SK-N-SH treated with all-trans-retinoic acid at 6 μM for 48 hours (cell line): ENCODE measurements at regions not wholly inside any gene's neighbourhood (a gene's known extent, or its start where the extent isn't known, plus 50 kb on each side); places are given as distances from the start of the nearest gene placed in this dataset.
"Not testable (repeated sequence)": the region's sequence is repeated elsewhere in the genome, so short reads cannot be mapped to it uniquely, and the experiment has no call there.

Experiments used
- ATAC-seq: fragments of 200-7000 bp; cut with Tn5 transposase; 3 replicates; pipeline ENCODE4 v1.9.1; 2020; ENCODE audit warnings: mild to moderate bottlenecking, moderate library complexity
- ARNTL ChIP-seq: fragments of 450-650 bp; formaldehyde crosslinking; IDR thresholded peaks from 2 replicates; pipeline ENCODE4 v1.5.0; 2020; ENCODE audit warnings: low read depth, mild to moderate bottlenecking, moderate library complexity, borderline replicate concordance
- BACH2 ChIP-seq: fragments of 250-450 bp; sonication (Bioruptor Pico); IDR thresholded peaks from 2 replicates; pipeline ENCODE4 v1.9.0; 2021; ENCODE audit warnings: mild to moderate bottlenecking, borderline replicate concordance
- CSDC2 ChIP-seq: fragments of 250-450 bp; sonication (Bioruptor Pico); IDR thresholded peaks from 2 replicates; pipeline ENCODE4 v1.5.0; 2020; ENCODE audit warnings: mild to moderate bottlenecking, moderate library complexity
- ESRRG ChIP-seq: fragments of 250-450 bp; sonication (Bioruptor Pico); IDR thresholded peaks from 2 replicates; pipeline ENCODE4 v1.6.1; 2021; ENCODE audit warnings: mild to moderate bottlenecking
- GLIS3 ChIP-seq: fragments of 250-450 bp; sonication (Bioruptor Pico); IDR thresholded peaks from 2 replicates; pipeline ENCODE4 v1.5.0; 2020; ENCODE audit warnings: mild to moderate bottlenecking, moderate library complexity
- ISL1 ChIP-seq: fragments of 250-450 bp; sonication (Bioruptor Pico); IDR thresholded peaks from 2 replicates; pipeline ENCODE4 v2.1.2; 2022; ENCODE audit warnings: mild to moderate bottlenecking, moderate library complexity
- OSR1 ChIP-seq: fragments of 250-450 bp; sonication (Bioruptor Pico); IDR thresholded peaks from 2 replicates; pipeline ENCODE4 v1.8.0; 2022; ENCODE audit warnings: moderate library complexity, mild to moderate bottlenecking, inconsistent platforms
- PPARA ChIP-seq: fragments of 250-450 bp; sonication (Bioruptor Pico); IDR thresholded peaks from 2 replicates; pipeline ENCODE4 v1.5.0; 2020; ENCODE audit warnings: mild to moderate bottlenecking, borderline replicate concordance
- RARB ChIP-seq: fragments of 250-450 bp; sonication (Bioruptor Pico); IDR thresholded peaks from 2 replicates; pipeline ENCODE4 v1.8.0; 2021; ENCODE audit warnings: mild to moderate bottlenecking, moderate library complexity
- SNAI2 ChIP-seq: fragments of 250-450 bp; sonication (Bioruptor Pico); IDR thresholded peaks from 2 replicates; pipeline ENCODE4 v1.5.0; 2020; ENCODE audit warnings: mild to moderate bottlenecking, moderate library complexity
- TCF4 ChIP-seq: fragments of 250-450 bp; sonication (Bioruptor Pico); IDR thresholded peaks from 2 replicates; pipeline ENCODE4 v1.8.0; 2021; ENCODE audit warnings: mild to moderate bottlenecking, moderate library complexity, borderline replicate concordance
- TSHZ2 ChIP-seq: fragments of 250-450 bp; sonication (Bioruptor Pico); IDR thresholded peaks from 2 replicates; pipeline ENCODE4 v1.5.0; 2020; ENCODE audit warnings: mild to moderate bottlenecking, moderate library complexity
- ZC3H10 ChIP-seq: fragments of 250-450 bp; sonication (Bioruptor Pico); IDR thresholded peaks from 2 replicates; pipeline ENCODE4 v1.5.1; 2021; ENCODE audit warnings: mild to moderate bottlenecking, moderate library complexity
- ZFP3 ChIP-seq: fragments of 250-450 bp; sonication (Bioruptor Pico); IDR thresholded peaks from 2 replicates; pipeline ENCODE4 v1.5.0; 2020; ENCODE audit warnings: mild to moderate bottlenecking, moderate library complexity
- ZFP30 ChIP-seq: fragments of 450-650 bp; formaldehyde crosslinking; IDR thresholded peaks from 2 replicates; pipeline ENCODE4 v1.5.0; 2022; ENCODE audit warnings: mild to moderate bottlenecking, moderate library complexity
- ZNF565 ChIP-seq: fragments of 450-650 bp; formaldehyde crosslinking; conservative IDR thresholded peaks from 2 replicates; pipeline ENCODE4 v1.5.0; 2020; ENCODE audit warnings: low read depth, mild to moderate bottlenecking, moderate library complexity
- ZNF70 ChIP-seq: fragments of 450-650 bp; formaldehyde crosslinking; IDR thresholded peaks from 2 replicates; pipeline ENCODE4 v1.5.0; 2020; ENCODE audit warnings: mild to moderate bottlenecking, moderate library complexity
- ZNF8 ChIP-seq: fragments of 450-650 bp; formaldehyde crosslinking; IDR thresholded peaks from 2 replicates; pipeline ENCODE4 v1.5.0; 2020; ENCODE audit warnings: mild to moderate bottlenecking, moderate library complexity
- TF ChIP-seq, protein P1 (sequence below): fragments of 250-450 bp; sonication (Bioruptor Pico); IDR thresholded peaks from 2 replicates; pipeline ENCODE4 v1.8.0; 2021; ENCODE audit warnings: low read depth, mild to moderate bottlenecking, moderate library complexity, borderline replicate concordance
- TF ChIP-seq, protein P2 (sequence below): fragments of 250-450 bp; sonication (Bioruptor Pico); IDR thresholded peaks from 2 replicates; pipeline ENCODE4 v1.8.0; 2020; ENCODE audit warnings: mild to moderate bottlenecking, moderate library complexity, borderline replicate concordance
- TF ChIP-seq, protein P3 (sequence below): fragments of 250-450 bp; sonication (Bioruptor Pico); IDR thresholded peaks from 2 replicates; pipeline ENCODE4 v1.5.1; 2021; ENCODE audit warnings: mild to moderate bottlenecking, moderate library complexity
- TF ChIP-seq, protein P4 (sequence below): fragments of 250-450 bp; sonication (Bioruptor Pico); IDR thresholded peaks from 2 replicates; pipeline ENCODE4 v1.5.1; 2020; ENCODE audit warnings: low read depth, mild to moderate bottlenecking, moderate library complexity

GRCh38 chr9:84077816-84078215, 97.2 kb downstream of the RMI1 start:
- TF ChIP-seq ZNF8 (CRISPR knock-in tag) = peak; percentile 81
- not testable (repeated sequence) for ATAC-seq

- ATAC-seq = no peak
- TF ChIP-seq TSHZ2 (CRISPR knock-in tag) (no peak), ZNF70 (no peak), RARB (CRISPR knock-in tag) (no peak), BACH2 (no peak), ARNTL (CRISPR knock-in tag) (no peak), ESRRG (CRISPR knock-in tag) (no peak), PPARA (no peak), SNAI2 (CRISPR knock-in tag) (no peak), ISL1 (CRISPR knock-in tag) (no peak), ZFP3 (no peak), ZNF8 (CRISPR knock-in tag) (no peak), CSDC2 (CRISPR knock-in tag) (no peak)
- TF ChIP-seq, protein P1, sequence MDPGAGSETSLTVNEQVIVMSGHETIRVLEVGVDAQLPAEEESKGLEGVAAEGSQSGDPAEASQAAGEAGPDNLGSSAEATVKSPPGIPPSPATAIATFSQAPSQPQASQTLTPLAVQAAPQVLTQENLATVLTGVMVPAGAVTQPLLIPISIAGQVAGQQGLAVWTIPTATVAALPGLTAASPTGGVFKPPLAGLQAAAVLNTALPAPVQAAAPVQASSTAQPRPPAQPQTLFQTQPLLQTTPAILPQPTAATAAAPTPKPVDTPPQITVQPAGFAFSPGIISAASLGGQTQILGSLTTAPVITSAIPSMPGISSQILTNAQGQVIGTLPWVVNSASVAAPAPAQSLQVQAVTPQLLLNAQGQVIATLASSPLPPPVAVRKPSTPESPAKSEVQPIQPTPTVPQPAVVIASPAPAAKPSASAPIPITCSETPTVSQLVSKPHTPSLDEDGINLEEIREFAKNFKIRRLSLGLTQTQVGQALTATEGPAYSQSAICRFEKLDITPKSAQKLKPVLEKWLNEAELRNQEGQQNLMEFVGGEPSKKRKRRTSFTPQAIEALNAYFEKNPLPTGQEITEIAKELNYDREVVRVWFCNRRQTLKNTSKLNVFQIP (CRISPR knock-in tag) = no peak
- TF ChIP-seq, protein P2, sequence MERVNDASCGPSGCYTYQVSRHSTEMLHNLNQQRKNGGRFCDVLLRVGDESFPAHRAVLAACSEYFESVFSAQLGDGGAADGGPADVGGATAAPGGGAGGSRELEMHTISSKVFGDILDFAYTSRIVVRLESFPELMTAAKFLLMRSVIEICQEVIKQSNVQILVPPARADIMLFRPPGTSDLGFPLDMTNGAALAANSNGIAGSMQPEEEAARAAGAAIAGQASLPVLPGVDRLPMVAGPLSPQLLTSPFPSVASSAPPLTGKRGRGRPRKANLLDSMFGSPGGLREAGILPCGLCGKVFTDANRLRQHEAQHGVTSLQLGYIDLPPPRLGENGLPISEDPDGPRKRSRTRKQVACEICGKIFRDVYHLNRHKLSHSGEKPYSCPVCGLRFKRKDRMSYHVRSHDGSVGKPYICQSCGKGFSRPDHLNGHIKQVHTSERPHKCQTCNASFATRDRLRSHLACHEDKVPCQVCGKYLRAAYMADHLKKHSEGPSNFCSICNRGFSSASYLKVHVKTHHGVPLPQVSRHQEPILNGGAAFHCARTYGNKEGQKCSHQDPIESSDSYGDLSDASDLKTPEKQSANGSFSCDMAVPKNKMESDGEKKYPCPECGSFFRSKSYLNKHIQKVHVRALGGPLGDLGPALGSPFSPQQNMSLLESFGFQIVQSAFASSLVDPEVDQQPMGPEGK (CRISPR knock-in tag) = no peak
- TF ChIP-seq, protein P3, sequence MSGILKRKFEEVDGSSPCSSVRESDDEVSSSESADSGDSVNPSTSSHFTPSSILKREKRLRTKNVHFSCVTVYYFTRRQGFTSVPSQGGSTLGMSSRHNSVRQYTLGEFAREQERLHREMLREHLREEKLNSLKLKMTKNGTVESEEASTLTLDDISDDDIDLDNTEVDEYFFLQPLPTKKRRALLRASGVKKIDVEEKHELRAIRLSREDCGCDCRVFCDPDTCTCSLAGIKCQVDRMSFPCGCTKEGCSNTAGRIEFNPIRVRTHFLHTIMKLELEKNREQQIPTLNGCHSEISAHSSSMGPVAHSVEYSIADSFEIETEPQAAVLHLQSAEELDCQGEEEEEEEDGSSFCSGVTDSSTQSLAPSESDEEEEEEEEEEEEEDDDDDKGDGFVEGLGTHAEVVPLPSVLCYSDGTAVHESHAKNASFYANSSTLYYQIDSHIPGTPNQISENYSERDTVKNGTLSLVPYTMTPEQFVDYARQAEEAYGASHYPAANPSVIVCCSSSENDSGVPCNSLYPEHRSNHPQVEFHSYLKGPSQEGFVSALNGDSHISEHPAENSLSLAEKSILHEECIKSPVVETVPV (CRISPR knock-in tag) = no peak
These were observed 99.4 kb downstream of the RMI1 start for GRCh38 chr9:84079994-84080393.

- no peak for TF ChIP-seq ISL1 (CRISPR knock-in tag)
- no peak for TF ChIP-seq ZFP30 (CRISPR knock-in tag)
- TF ChIP-seq OSR1 (CRISPR knock-in tag) = no peak
- TF ChIP-seq, protein P4, sequence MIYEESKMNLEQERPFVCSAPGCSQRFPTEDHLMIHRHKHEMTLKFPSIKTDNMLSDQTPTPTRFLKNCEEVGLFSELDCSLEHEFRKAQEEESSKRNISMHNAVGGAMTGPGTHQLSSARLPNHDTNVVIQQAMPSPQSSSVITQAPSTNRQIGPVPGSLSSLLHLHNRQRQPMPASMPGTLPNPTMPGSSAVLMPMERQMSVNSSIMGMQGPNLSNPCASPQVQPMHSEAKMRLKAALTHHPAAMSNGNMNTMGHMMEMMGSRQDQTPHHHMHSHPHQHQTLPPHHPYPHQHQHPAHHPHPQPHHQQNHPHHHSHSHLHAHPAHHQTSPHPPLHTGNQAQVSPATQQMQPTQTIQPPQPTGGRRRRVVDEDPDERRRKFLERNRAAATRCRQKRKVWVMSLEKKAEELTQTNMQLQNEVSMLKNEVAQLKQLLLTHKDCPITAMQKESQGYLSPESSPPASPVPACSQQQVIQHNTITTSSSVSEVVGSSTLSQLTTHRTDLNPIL = no peak
- TF ChIP-seq ARNTL (CRISPR knock-in tag) = no peak
- TF ChIP-seq TCF4 (CRISPR knock-in tag) = no peak
- TF ChIP-seq BACH2 = no peak
- TF ChIP-seq, protein P2 (CRISPR knock-in tag) = no peak
- no peak for TF ChIP-seq ESRRG (CRISPR knock-in tag)
- TF ChIP-seq, protein P3 (CRISPR knock-in tag) = no peak
- TF ChIP-seq GLIS3 (CRISPR knock-in tag) = no peak
- TF ChIP-seq, protein P1 (CRISPR knock-in tag) = no peak
- TF ChIP-seq ZNF8 (CRISPR knock-in tag) = no peak
- no peak for TF ChIP-seq ZC3H10 (CRISPR knock-in tag)
- no peak for TF ChIP-seq SNAI2 (CRISPR knock-in tag)
- no peak for TF ChIP-seq ZNF70
- TF ChIP-seq ZFP3 = no peak
- TF ChIP-seq ZNF565 (CRISPR knock-in tag) = no peak
- ATAC-seq = no peak
These were observed 121.5 kb downstream of the RMI1 start for GRCh38 chr9:84101964-84102632.
